DMS 273 (cell line): ENCODE measurements at regions not wholly inside any gene's neighbourhood (a gene's known extent, or its start where the extent isn't known, plus 50 kb on each side); places are given as distances from the start of the nearest gene placed in this dataset.
"Not testable (repeated sequence)": the region's sequence is repeated elsewhere in the genome, so short reads cannot be mapped to it uniquely, and the experiment has no call there.

Experiments
- DNase-seq: peaks from one replicate; lab custom pipeline; 2025; ENCODE audit not compliant: unreplicated experiment; lab: John Stamatoyannopoulos, UW

DNA sequence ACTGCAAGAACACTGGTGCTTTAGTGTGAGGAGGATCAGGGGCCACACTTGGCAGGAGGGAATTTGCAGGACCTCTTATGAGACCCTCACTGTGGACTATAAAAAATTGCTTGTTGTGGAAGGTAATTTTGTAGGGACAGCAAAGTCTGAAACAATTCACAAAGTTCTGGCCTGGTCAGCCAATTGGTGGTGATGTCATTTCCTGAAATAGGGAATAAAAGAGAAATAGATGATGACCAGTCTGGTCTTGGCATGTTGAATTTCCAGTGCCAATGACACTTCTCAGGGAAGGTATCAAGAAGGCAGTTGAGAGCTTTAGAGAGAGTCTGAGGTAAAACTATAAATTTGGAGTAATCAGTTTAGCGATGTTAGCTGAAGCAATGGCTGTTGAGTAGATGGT lies 129.3 kb upstream of the LMNTD1 start:
- no peak for DNase-seq

DNA sequence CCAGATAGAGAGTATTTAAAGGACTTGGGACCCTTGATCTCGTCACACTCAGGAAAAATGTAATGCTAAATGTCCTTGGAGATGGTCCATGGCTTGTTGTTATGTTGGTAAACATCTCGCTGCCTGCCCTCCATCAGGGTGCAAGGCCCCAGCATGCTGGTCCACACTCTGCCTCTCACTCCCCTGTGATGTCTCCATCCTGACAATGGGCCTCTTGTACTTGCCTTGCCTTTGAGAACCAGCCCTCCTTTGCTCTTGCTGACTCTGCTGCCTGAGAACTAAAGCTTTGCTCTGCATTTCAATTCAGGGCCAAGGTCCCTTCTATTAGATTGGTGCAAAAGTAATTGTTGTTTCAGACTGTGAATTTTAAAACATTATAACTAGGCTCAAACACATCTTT lies 131.0 kb upstream of the LMNTD1 start:
- no peak for DNase-seq

DNA sequence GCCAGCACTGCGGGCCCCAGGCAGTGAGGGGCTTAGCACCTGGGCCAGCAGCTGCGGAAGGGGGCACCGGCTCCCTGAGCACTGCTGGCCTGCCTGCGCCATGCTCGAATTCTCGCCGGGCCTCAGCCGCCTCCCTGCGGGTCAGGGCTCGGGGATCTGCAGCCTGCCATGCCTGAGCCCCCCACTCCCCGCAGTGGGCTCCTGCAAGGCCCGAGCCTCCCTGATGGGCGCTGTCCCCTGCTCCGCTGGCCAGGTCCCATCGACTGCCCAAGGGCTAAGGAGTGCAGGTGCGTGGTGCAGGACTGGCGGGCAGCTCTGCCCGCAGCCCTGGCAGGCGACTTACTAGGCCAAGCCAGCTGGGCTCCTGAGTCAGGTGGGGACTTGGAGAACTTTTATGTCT lies 133.3 kb upstream of the LMNTD1 start:
- DNase-seq = no peak

DNA sequence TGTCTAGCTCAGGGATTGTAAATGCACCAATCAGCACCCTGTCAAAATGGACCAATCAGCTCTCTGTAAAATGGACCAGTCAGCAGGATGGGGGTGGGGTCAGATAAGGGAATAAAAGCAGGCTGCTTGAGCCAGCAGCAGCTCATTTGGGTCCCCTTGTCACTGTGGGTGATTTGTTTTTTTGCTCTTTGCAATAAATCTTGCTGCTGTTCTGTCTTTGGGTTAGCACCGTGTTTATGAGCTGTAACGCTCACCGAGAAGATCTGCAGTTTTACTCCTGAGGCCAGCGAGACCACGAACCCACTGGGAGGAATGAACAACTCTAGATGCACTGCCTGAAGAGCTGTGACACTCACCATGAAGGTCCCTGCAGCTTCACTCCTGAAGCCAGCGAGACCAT lies 134.1 kb upstream of the LMNTD1 start:
- DNase-seq = no peak

DNA sequence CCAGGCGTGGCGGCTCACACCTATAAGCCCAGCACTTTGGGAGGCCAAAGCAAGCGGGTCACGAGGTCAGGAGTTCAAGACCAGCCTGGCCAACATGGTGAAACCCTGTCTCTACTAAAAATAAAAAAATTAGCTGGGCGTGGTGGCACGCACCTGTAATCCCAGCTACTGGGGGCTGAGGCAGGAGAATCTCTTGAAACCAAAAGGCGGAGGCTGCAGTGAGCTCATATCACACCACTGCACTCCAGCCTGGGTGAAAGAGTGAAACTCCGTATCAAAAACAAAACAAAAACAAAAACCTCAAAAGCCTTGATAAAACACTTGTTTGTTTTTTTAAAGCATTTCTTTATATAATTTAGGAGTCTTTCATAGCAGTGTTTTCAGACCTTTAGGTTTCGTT lies 135.8 kb upstream of the LMNTD1 start:
- DNase-seq = not testable (repeated sequence)

DNA sequence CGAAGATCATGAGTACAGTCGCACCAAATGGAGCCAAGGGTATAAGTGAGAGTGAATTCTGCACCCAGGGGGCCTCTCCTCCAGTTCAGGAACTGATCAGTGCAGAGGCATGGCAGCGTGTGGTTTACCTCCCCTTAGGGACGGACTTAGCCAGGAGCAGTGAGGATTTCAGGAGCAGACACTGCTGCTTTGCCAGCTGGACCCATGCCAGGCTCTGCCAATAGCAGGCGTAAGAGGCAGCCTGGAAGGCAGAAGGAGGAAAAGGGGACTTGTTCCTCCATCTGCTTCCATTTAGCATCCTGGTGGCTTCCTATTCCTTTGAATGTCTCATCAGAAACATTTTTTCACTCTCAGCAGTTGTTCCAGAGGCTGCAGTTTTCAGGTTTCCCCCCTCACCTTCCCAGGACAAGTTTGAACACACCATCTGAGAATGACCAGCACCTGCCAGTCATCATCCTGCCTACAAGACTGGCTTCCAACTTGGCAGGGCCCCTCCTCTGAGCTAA lies 137.0 kb upstream of the LMNTD1 start:
- peak; percentile 84 for DNase-seq

DNA sequence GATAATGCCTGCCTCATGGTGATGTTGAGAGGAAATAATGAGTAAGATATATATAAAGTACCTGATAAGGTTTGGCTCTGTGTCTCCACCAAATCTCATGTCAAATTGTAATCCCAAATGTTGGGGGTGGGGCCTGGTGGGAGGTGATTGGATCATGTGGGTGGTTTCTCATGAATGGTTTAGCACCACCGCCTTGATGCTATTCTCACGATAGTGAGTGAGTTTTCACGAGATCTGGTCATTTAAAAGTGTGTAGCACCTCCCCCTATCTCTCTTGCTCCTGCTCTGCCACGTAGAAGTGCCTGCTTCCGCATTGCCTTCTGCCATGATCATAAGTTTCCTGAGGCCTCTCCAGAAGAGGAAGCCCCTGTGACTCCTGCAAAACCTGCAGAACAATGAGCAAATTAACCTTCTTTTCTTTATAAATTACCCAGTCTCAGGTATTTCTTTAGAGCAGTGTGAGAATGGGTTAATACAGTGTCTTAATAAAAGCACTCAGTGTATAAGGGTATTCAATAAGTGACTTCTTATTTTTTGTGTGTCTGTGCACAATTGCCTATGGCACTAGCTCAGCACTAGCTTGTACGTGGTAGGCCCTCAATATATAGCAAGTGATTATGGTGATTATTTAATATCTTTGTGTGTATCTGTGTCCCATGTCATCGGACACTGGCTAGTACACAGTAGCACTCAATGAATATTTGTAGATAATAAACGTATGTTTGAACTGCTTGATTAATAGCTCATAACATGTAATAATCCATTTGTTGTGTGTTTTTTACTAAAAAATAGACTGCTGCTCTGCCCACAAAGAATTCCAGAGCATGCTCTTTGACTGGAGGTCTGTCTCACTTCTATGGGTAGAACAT lies 138.1 kb upstream of the LMNTD1 start:
- DNase-seq = no peak

DNA sequence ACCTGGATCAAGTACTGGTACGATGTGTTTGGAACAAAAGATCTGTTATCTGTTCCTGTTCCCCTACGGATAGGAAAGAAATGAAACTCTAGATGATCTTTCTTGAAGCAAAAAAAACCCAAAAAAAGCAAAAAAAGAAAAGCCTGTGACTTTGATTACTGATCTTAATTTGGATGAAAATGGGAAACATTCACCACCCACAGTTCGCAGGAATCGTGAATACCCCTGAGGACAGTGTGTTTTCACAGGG lies 138.7 kb upstream of the LMNTD1 start:
- no peak for DNase-seq

DNA sequence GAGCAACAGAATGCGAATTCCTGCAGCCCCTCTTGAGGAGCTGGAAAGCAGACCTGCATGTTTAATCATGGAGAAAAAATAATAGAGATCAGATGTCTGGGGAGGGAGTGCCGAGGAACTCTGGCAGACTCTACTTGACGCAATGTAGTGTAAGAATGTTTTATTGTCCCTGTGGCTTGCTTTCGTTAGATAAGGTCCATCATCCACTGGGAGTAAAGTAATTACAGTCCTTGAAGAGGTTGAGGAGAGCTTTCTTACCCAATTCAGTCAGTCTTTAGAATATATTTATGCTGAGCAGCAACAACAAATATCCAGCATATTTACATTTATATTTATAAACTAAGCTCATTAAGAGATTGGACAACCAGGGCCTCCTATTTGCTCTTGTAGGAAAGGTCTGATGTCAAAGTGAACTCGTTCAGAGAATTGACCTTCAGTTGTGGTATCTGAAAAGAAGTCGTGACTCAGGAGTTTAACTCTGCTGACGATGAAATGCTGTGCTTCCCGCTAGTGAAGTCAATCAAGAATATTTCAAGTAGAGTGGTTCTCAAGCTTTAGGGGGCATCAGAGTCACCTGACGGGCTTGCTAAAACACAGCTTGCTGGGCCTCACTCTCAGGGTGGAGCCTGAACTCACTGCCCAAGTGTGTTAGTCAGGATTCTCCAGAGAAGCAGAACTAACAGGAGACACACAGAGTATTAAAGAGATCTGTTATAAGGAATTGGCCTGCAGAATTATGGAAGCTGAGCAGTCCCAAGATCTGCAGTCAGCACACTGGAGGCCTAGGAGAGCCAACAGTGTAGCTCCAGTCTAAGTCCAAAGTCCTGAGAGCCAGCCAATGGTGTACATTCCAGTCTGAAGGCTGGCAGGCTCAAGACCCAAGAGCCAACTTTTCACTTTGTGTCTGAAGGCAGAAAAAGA lies 139.3 kb upstream of the LMNTD1 start:
- DNase-seq = no peak

DNA sequence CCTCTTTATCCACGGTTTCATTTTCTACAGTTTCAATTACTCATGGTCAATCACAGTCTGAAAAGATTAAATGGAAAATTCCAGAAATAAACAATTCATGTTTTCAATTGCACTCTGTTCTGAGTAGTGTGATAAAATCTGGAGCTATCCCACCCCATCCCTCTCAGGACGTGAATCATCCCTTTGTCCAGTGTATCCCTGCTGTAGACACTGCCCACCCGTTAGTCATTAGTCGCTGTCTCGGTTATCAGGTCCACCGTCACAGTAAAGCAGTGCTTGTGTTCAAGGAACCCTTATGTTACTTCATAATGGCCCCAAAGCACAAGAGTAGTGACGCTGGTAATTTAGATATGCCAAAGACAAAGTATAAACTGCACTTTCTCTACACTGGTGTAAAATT lies 141.0 kb upstream of the LMNTD1 start:
- no peak for DNase-seq

DNA sequence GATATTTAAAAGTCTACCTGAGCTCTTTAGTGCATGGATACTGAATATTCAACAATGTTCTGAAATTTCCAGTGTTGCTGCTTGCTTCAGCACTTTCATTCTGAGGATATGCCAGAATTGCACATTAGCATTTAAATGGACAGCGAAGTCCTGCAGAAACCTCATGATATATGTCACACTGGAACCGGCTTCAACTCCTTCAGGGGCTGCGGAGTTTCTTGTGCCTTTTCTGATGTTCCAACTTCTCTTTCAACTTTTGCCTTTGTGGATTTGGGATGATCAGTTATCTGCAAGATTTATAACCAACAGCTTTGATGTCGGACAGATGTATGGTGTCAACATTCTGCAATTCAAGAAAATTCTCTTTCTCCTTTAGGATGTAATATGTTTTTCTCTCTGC lies 142.5 kb upstream of the LMNTD1 start:
- no peak for DNase-seq

DNA sequence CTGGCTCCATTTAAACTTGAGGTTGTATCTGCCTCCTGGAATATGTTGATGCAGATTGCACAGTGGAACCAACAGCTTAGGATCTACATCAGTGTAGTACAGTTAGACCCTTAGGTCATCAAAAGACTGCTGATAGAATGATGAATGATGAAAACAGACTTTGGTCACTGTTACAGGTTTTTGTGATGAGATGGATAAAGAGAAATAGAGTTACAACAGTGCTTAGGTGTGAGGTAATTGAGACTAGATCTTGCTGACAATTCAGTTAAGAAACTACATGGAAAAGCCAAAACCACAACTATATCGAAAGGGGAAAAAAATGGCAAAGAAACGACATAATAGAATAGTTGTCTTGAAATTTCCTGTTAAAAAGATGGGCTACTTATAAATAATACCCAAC lies 145.7 kb upstream of the LMNTD1 start:
- DNase-seq = no peak

DNA sequence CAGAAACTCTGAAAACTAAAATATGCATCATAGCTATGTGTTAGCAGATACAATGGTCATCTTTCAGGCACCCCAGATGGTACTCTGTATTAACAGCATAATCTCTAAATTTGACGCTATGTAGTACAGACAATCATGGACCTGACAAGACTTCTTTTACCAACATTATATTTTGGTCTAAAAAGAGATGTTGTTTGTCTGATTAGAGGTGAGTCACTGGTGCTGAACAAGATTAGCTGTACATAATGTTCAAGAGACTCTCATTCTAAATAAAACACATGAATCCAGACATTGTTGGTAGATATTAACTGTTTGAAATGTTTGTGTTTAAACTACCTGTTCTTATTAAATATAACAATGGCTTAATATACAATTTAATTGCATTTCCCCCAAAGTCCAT lies 146.4 kb upstream of the LMNTD1 start:
- no peak for DNase-seq

DNA sequence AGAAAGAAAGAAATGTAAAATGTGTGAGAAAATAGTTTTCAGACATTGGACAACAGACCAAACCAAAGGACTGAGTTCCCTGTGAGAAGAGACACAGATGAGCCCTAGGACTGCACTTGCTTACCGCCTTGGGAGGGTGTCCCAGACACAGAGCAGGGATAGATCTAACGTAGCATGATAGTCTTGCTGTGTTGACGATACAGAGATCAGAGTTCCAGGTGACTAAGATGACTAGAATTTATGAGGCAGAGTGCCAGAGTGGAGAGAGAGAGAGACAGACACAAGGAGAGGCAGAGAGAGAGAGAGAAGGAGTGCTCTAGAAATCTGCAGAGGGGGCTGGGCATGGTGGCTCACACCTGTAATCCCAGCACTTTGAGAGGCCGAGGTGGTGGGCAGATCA lies 148.2 kb upstream of the LMNTD1 start:
- DNase-seq = no peak

DNA sequence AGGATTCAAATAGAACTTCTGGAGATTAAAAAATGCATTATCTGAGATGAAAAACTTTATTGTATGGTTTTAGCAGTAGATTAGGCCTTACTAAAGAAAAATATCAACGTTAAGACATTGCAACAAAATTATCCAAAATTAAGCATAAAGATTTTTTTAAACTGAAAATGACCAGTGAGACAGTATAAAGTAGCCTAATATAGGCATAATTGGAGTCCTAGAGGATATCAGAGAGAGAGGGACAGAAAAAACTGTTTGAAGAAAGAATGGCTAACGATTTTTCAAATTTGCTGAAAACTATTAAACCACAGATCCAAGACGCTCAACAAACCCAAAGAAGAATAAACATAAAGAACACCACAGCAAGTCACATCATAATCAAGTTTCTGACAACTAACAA lies 149.5 kb upstream of the LMNTD1 start:
- DNase-seq = no peak

DNA sequence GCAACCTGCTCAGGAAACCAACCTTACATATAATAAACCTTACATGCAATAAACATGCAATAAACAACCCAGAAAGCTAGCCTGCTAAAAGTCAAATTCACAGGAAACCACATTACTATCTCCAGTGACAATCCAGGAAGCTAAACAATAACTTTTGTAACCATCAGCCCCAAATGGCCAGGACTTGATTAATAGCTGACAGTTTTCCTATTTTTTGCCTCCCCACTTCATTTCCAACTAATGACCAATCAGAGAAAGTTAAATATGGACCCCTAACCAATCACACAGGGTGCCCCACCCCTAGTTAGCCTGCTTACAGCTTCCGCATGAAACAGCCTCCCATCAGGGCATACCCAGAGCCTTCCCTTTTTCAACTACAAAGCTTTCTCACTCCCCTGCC lies 152.2 kb upstream of the LMNTD1 start:
- no peak for DNase-seq

DNA sequence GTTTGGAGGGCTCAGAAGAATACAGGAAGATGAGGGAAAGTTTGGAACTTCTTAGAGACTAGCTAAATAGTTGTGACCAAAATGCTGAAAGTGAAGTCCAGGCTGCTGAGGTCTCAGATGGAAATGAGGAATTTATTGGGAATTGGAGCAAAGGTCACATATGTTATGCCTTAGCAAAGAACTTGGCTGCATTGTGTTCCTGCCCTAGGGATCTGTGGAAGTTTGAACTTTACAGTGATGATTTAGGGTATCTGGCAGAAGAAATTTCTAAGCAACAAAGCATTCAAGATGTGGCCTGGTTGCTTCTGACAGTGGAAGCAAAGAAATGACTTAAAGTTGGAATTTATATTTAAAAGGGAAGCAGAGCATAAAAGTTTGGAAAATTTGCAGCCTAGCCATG lies 153.6 kb upstream of the LMNTD1 start:
- DNase-seq = not testable (repeated sequence)

DNA sequence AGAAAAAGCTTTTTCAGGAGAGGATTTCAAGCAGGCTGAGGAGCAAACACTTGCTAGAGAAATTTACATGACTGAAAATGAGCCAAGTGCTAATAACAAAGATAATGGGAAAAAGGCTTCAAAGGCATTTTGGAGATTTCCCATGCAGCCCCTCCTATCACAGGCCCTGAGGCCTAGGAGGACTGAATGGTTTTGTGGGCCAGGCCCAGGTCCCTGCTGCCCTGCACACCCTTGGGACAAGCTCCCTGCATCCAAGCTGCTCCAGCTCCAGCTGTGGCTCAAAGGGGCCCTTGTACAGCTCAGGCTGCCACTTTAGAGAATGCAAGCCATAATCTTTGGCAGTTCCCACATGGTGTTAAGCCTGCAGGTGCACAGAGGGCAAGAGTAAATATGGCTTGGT lies 154.0 kb upstream of the LMNTD1 start:
- no peak for DNase-seq

DNA sequence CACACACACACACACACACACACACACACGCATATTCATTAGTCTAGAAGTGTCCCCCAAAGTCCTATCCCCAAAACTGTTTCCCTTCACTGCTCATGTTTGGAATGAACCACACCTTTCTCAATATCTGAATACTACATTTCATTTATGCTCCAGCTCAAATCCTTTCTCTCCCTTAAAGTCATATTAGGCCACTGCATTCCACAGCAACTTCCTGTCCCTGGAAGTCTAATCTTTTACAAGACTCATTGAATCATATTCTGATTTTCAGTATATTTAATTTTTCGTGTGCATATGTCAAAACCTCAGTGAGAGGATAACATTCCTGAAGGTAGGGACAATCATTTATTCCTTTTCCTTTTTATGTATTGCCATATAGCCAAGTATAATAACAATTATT lies 155.6 kb upstream of the LMNTD1 start:
- DNase-seq = no peak

DNA sequence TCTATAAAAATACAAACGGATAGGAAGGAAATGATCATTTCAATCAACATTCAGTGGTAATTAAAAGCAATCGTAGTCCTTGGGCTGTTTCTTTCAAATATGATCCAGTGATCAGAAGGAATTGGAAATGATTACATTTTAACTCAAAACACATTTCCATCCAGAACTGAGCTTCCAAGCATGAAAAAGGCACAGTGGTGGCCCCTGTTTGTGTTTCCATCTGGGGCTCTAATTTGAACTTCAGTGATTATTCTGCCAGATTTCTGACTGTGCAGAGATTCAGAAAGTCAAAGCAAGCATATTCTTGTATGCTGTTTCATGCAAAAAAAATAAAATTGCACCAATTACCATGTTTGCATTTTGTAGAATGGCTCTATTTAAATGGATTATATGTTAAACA lies 157.0 kb upstream of the LMNTD1 start:
- no peak for DNase-seq

DNA sequence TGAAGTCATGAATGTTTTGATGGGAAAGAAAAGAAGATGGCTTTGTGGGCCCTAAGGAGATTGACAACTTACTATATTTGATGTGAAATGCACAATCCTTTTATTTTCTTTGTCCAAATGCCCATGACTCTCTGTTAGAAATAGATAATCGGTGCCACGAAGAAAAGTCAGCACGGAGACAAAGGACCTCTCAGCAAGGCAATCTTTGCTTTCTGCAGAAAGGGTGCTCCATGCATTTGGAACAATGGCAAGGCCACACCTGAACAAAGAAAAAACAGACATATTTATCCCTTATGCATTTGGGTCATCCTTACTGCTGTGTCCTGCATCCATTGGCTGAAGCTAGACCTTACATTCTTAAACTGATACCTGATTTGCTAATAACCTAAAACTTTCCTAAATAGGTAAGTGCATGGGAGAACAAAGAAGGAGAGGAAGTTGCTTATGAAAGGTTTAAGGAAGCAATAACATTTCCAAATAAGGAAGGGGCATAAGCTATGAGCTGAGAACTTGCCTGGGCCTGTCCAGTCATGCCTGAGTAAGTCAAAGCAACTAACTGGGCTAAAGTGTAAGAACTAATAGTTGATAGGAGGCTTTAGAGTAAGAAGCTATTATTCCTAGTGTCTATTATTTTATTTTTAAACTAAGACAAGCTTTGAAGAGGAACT lies 158.0 kb upstream of the LMNTD1 start:
- DNase-seq = peak; percentile 13

DNA sequence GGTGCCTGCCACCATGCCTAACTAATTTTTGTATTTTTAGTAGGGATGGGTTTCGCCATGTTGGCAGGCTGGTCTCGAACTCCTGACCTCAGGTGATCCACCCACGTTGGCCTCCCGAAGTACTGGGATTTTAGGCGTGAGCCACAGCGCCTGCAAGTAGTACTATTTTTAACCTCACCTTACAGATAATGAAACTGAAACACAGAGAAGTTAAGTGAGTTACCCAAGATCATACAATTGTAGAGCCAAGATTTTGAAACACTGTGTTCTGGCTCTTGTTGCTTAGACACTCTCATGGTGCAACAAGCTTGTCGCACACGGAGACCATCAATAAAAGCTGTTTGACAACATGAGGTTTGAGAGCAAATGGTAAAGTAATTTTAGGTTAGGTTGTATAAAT lies 159.1 kb upstream of the LMNTD1 start:
- DNase-seq = no peak
